ENCODE measurements at regions not wholly inside any gene's neighbourhood (a gene's known extent, or its start where the extent isn't known, plus 50 kb on each side); places are given as distances from the start of the nearest gene placed in this dataset.

DNA sequence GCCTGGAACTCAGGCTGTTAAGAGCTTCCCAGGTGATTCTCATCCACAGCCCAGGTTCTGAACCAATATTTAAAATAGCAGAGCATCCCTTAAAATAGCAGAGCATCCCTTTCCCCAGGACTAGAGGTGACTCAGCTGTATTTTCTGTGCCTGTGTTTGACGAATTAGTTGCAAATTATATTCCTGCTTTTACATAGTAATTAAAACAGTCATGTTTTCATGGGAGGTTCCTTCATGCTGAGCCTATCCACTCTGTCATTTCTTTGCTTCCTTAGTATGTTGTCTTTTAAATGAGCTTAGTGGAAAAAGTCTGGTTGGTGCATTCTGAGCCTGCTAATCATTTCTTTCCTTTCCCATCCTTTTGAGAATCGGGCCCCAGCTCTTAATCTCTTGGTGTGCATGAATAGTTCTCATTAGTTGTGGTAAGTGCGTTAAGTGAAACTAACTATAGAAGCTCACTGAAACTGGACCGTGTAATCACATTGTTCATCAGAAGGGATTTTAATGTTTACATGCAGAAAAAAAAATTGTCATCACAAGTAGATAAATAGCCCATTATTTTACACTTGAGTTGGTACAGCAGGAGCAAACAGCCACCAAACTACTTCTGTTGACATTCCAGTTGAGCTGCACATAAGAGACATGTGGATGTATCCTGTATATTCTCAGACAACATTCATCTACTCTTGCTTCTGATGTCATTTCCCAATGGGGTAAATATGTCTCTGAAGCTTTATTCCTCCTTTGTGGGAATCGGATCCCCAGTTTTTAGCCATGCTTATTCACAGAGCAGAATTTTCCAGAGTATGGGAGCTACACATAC, 596.9 kb upstream of the WWC1 start:
- Histone ChIP-seq H4K20me1 (ENCODE audit: insufficient read depth, low read length) (no peaks in the 10 kb centered on the region), H3K4me1 (ENCODE audit: insufficient read depth, low read length) (no peaks in the 10 kb centered on the region), H3K79me2 (ENCODE audit: insufficient read depth, low read length) (no peaks in the 10 kb centered on the region), H3K9me3 (ENCODE audit: low read length) (no peaks in the 10 kb centered on the region), H3K27ac (ENCODE audit: extremely low read length, insufficient read depth, low read length) (no peak overlapping the region), H3K4me3 (replicated peaks in 1 of 3; ENCODE audit: insufficient read depth in 1 of 3, low read depth in 2 of 3, low read length in 3 of 3) (no peak overlapping the region), H2AFZ (ENCODE audit: low read length) (no peak overlapping the region), H3K9ac (ENCODE audit: insufficient read depth, low read depth, low read length) (no peak overlapping the region), H3K36me3 (replicated peaks in 1 of 2; ENCODE audit: control insufficient read depth in 1 of 2, insufficient read depth in 2 of 2, low read length in 2 of 2) (no peaks in the 10 kb centered on the region), H3K4me2 (ENCODE audit: low read depth, low read length) (no peak overlapping the region), H3K27me3 (ENCODE audit: control insufficient read depth in 1 of 2, insufficient read depth in 2 of 2, low read length in 2 of 2) (no peaks in the 10 kb centered on the region)
- CTCF ChIA-PET (ENCODE audit: low intra/inter-chr PET ratio, low total read pairs): no interaction called here
- in situ Hi-C loops (cut with HindIII; ENCODE audit: extremely low pct_ligation_motif_present, low pct_unique_long_range_greater_than_20kb) (no loop called here), intact Hi-C loops (cut with micrococcal nuclease; ENCODE audit: unreplicated experiment) (no loop called here)
- TF ChIP-seq SUZ12 (IDR thresholded peaks at IDR 0.05; ENCODE audit: low read depth, low read length) (no peak), ERF (CRISPR knock-in tag; IDR thresholded peaks at IDR 0.05) (no peak), ZNF253 (CRISPR knock-in tag; IDR thresholded peaks at IDR 0.05; ENCODE audit: borderline replicate concordance) (no peak), ZNF660 (CRISPR knock-in tag; IDR thresholded peaks at IDR 0.05; ENCODE audit: borderline replicate concordance, low read depth) (no peak), FOXA3 (CRISPR knock-in tag; IDR thresholded peaks at IDR 0.05) (no peak), ZSCAN25 (CRISPR knock-in tag; IDR thresholded peaks at IDR 0.05) (no peak), ZNF605 (CRISPR knock-in tag; IDR thresholded peaks at IDR 0.05) (no peak), ZNF367 (CRISPR knock-in tag; IDR thresholded peaks at IDR 0.05; ENCODE audit: borderline replicate concordance) (no peak), ZNF180 (CRISPR knock-in tag; IDR thresholded peaks at IDR 0.05; ENCODE audit: borderline replicate concordance, low read depth) (no peak), MAF1 (CRISPR knock-in tag; IDR thresholded peaks at IDR 0.05; ENCODE audit: borderline replicate concordance) (no peak), ZNF552 (CRISPR knock-in tag; IDR thresholded peaks at IDR 0.05; ENCODE audit: borderline replicate concordance) (no peak), ZMYM4 (CRISPR knock-in tag; IDR thresholded peaks at IDR 0.05) (no peak)
- TF ChIP-seq, protein P1, sequence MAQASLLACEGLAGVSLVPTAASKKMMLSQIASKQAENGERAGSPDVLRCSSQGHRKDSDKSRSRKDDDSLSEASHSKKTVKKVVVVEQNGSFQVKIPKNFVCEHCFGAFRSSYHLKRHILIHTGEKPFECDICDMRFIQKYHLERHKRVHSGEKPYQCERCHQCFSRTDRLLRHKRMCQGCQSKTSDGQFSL (CRISPR knock-in tag; IDR thresholded peaks at IDR 0.05): no peak
- TF ChIP-seq, protein P2, sequence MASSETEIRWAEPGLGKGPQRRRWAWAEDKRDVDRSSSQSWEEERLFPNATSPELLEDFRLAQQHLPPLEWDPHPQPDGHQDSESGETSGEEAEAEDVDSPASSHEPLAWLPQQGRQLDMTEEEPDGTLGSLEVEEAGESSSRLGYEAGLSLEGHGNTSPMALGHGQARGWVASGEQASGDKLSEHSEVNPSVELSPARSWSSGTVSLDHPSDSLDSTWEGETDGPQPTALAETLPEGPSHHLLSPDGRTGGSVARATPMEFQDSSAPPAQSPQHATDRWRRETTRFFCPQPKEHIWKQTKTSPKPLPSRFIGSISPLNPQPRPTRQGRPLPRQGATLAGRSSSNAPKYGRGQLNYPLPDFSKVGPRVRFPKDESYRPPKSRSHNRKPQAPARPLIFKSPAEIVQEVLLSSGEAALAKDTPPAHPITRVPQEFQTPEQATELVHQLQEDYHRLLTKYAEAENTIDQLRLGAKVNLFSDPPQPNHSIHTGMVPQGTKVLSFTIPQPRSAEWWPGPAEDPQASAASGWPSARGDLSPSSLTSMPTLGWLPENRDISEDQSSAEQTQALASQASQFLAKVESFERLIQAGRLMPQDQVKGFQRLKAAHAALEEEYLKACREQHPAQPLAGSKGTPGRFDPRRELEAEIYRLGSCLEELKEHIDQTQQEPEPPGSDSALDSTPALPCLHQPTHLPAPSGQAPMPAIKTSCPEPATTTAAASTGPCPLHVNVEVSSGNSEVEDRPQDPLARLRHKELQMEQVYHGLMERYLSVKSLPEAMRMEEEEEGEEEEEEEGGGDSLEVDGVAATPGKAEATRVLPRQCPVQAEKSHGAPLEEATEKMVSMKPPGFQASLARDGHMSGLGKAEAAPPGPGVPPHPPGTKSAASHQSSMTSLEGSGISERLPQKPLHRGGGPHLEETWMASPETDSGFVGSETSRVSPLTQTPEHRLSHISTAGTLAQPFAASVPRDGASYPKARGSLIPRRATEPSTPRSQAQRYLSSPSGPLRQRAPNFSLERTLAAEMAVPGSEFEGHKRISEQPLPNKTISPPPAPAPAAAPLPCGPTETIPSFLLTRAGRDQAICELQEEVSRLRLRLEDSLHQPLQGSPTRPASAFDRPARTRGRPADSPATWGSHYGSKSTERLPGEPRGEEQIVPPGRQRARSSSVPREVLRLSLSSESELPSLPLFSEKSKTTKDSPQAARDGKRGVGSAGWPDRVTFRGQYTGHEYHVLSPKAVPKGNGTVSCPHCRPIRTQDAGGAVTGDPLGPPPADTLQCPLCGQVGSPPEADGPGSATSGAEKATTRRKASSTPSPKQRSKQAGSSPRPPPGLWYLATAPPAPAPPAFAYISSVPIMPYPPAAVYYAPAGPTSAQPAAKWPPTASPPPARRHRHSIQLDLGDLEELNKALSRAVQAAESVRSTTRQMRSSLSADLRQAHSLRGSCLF (CRISPR knock-in tag; IDR thresholded peaks at IDR 0.05; ENCODE audit: borderline replicate concordance): no peak
- TF ChIP-seq, protein P3, sequence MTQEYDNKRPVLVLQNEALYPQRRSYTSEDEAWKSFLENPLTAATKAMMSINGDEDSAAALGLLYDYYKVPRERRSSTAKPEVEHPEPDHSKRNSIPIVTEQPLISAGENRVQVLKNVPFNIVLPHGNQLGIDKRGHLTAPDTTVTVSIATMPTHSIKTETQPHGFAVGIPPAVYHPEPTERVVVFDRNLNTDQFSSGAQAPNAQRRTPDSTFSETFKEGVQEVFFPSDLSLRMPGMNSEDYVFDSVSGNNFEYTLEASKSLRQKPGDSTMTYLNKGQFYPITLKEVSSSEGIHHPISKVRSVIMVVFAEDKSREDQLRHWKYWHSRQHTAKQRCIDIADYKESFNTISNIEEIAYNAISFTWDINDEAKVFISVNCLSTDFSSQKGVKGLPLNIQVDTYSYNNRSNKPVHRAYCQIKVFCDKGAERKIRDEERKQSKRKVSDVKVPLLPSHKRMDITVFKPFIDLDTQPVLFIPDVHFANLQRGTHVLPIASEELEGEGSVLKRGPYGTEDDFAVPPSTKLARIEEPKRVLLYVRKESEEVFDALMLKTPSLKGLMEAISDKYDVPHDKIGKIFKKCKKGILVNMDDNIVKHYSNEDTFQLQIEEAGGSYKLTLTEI (CRISPR knock-in tag; conservative IDR thresholded peaks at IDR 0.05): no peak
- no TSS peak for BruUV-seq (replicated peaks)
- FAIRE-seq: no peak
- POLR2A ChIA-PET: no interaction called here
- no peak for DNase-seq (ENCODE audit: low spot score)
- ATAC-seq: no peak
- 35% methylated on average over 5 of the region's 5 CpGs for WGBS (ENCODE audit: low lambda C conversion rate)
